ENCODE measurements at regions not wholly inside any gene's neighbourhood (a gene's known extent, or its start where the extent isn't known, plus 50 kb on each side); places are given as distances from the start of the nearest gene placed in this dataset.
"Not testable (repeated sequence)": the region's sequence is repeated elsewhere in the genome, so short reads cannot be mapped to it uniquely, and the experiment has no call there.

GRCh38 chr15:39230205-39230907 lies 350.5 kb upstream of the THBS1 start:
- DNase-seq = no peak

DNA sequence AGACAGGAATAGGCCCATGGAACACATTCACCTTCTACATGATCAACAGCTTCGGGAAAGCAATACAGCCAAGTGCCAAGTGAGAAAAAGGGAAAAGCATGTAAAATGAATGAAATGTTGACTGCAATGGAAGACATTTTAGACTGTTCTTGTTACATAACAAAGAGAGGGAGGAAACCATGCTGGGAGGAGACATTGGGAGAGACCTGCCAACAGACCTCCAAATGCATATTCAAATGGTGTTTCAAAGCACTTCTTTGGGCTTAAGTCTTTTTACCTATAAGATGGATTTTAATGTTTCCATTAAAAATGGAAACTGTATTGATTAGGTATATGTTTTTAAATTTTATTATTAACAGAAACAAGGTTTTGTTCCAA lies 350.0 kb upstream of the THBS1 start:
- DNase-seq = no peak

- no peak for DNase-seq
These were observed 348.4 kb upstream of the THBS1 start for GRCh38 chr15:39232512-39232911.

DNA sequence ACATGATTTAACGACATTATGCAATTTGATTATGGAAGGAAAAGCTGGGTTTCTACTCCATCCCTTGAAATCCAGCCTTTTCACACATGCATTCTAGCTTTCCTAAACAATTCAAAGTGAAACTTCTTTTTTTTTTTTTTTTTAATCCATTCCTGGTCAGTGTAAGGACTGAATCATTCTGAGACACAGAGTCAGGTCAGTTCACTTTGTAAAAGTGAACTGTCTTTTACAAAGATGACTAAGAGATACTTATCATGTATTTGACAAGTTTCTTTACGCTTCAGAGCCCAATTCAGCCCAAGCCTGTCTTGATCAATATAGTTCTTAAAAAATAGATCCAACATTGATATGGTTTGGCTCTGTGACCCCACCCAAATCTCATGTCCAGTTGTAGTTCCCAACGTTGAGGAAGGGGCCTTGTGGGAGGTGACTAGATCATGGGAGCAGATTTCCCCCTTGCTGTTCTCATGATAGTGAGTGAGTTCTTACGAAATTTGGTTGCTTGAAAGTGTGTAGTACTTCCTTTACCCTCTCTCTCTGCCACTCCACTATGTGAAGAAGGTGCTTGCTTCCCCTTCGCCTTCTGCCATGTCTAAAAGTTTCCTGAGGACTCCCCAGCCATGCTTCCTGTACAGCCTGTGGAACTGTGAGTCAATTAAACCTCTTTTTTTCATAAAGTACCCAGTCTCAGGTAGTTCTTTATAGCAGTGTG lies 345.6 kb upstream of the THBS1 start:
- DNase-seq = no peak

DNA sequence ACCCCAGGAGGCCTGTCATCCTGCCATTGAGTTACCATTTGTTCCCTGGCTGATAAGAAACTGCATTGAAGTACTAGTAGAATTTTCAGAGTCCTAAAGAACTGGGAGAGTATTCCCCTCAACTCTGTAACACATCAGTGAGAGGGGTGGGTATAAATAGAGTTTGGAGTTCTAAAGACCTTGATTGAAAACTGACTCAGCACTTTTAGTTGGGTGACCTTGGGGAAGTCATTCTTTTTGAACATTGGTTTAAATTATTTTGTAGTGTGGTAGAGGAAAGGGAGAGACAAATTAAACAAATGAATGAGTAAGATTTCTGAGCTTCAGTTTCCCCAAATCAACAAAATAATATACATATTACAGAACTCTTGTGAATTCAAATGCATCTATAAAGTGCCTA lies 344.5 kb upstream of the THBS1 start:
- no peak for DNase-seq

- DNase-seq = no peak
These were observed 342.4 kb upstream of the THBS1 start for GRCh38 chr15:39238443-39238842.

- no peak for DNase-seq
These were observed 341.3 kb upstream of the THBS1 start for GRCh38 chr15:39239562-39239961.

- DNase-seq = no peak
These were observed 338.5 kb upstream of the THBS1 start for GRCh38 chr15:39242345-39242744.

GRCh38 chr15:39243396-39243795 lies 337.5 kb upstream of the THBS1 start:
- no peak for DNase-seq

GRCh38 chr15:39244776-39245175 lies 336.1 kb upstream of the THBS1 start:
- DNase-seq = no peak

- no peak for DNase-seq
These were observed 334.4 kb upstream of the THBS1 start for GRCh38 chr15:39246523-39246922.

DNA sequence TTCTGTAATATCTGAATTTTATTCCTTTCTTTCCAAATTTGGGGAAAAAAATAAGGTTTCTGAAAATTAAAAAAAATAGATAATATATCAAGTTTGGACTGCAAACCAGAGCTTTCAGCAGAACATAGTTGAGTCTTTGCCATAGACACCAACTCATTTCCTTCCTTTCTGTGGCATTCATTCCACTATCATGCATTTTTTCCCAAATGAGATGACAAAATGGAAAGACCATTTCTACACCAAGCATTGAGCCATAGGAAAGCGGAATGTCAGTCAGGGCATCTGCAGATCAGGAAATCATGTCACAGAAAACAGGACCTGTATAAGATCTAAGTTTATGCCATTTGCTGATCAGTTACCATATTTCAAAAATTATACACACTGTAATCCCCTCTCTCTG lies 333.3 kb upstream of the THBS1 start:
- no peak for DNase-seq

DNA sequence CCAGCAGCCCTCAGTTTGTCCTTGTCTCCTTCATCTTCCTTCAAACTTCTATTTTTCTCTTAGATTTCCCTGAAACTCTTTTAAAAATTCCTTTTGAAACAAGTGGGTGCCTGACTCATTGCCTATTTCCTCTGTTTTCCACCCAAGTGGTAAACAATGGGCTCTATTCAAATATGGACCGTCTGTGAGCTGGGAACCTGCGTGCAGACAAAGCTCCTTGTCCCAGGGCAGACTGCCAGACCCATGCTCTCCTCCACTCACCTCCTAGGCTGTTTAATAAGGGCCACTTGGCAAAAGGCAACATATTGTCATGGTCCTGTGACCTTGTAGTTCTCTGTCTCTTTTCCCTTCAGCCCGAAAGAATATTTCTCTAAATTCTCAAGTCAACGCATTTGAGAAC lies 332.7 kb upstream of the THBS1 start:
- DNase-seq = no peak

GRCh38 chr15:39250001-39250400 lies 330.9 kb upstream of the THBS1 start:
- DNase-seq = no peak

DNA sequence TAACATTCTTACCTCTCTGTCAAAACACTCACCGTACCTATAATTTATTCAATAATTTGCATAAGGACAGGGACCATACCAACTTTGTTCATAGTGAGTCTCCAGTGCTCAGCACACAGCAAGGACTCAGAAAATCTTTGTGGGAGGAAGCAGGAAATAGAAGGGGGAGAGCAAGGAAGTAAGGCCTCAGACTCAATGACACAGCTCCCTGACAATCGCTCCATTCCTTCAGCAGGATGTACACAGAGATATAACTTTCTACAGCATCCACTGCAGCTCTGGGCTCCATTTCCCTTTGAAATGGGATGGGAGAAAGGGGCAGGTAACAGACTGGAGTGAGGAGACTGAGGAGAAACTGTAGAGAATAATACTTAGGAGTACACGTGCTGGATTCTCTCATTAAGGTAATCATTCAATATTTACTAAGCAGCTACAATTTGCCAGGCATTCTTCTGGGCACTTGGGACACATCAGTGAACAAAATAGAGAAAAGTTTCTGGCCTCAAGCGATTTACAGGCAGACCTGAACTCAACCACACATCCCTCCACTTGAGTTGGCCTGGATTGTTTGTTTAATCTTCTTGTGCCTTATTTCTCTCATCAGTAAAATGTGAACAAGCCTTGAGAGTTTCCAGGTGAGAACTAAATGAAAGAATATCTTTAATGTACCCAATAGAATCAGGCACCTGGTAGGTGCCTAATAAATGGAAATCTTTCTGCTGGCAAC lies 330.3 kb upstream of the THBS1 start:
- no peak for DNase-seq

- DNase-seq = no peak
These were observed 329.3 kb upstream of the THBS1 start for GRCh38 chr15:39251413-39252133.

- DNase-seq = no peak
These were observed 328.8 kb upstream of the THBS1 start for GRCh38 chr15:39252134-39252470.

GRCh38 chr15:39253552-39253951 lies 327.3 kb upstream of the THBS1 start:
- no peak for DNase-seq

DNA sequence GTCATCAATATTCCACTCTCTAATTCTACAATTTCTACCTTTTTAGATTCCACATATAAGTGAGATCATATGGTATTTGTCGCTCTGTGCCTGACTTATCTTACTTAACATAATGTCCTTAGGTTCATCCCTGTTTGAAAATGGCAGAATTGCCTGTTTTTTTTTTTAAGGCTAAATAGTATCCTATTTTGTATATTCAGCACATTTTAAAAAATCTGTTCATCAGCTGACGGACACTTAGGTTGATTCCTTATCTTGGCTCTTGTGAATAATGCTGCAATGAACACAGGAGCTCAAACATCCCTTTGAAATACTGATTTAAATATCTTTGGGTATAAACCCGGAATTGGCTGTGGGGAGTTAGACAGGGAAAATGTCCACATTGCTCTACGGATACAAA lies 326.7 kb upstream of the THBS1 start:
- no peak for DNase-seq

- no peak for DNase-seq
These were observed 325.1 kb upstream of the THBS1 start for GRCh38 chr15:39255760-39256159.

- DNase-seq = no peak
These were observed 320.5 kb upstream of the THBS1 start for GRCh38 chr15:39260391-39260790.

GRCh38 chr15:39260791-39261190 lies 320.1 kb upstream of the THBS1 start:
- no peak for DNase-seq

DNA sequence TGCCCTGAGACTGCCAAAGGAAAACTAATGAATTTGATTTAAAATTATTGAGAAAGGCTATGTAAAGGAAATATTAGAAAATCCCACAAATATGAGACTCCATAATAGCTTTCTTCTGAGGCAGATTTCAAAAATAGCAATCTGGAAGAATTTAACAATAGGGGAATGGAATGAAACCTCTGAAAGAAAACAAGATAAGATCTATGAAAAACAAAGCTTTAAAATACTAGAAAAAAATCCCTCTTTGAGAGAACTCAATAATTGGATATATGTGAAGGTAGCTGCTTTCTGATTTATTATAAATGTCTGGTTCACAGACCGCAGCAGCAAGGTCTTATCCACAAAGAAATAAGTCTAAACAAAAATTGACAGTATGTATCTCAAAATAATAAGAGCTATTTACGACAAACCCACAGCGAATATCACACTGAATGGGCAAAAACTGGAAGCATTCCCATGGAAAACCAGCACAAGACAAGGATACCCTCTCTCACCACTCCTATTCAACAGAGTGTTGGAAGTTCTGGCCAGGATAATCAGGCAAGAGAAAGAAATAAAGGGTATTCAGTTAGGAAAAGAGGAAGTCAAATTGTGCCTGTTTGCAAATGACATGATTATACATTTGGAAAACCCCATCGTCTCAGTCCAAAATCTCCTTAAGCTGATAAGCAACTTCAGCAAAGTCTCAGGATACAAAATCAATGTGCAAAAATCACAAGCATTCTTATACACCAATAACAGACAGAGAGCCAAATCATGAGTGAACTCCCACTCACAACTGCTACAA lies 319.3 kb upstream of the THBS1 start:
- not testable (repeated sequence) for DNase-seq

Data from CD4-positive, alpha-beta T cell treated with Interferon gamma for 1 hour (primary cell).